ENCODE measurements at regions not wholly inside any gene's neighbourhood (a gene's known extent, or its start where the extent isn't known, plus 50 kb on each side); places are given as distances from the start of the nearest gene placed in this dataset.

GRCh38 chr1:102084771-102085535 is 88.2 kb upstream of the OLFM3 start:
- Histone ChIP-seq H4K8ac (replicated peaks; ENCODE audit: insufficient read length, low read depth, low read length) (no peak overlapping the region), H4K91ac (ENCODE audit: insufficient read length, low read depth, low read length) (no peak overlapping the region), H2AK5ac (ENCODE audit: insufficient read length, low read length) (no peak overlapping the region), H2BK12ac (ENCODE audit: insufficient read length, low read depth, low read length) (no peak overlapping the region), H3K79me2 (ENCODE audit: insufficient read depth, low read length) (no peaks in the 10 kb centered on the region), H3K4me2 (ENCODE audit: insufficient read depth, insufficient read length, low read length) (no peak overlapping the region), H2BK120ac (ENCODE audit: low read depth, low read length, poor library complexity, severe bottlenecking) (no peak overlapping the region), H3K14ac (ENCODE audit: insufficient read depth, low read length) (no peak overlapping the region), H3K4ac (ENCODE audit: low read depth, low read length) (no peak overlapping the region), H4K5ac (ENCODE audit: insufficient read length, low read depth, low read length) (no peak overlapping the region), H3K9ac (ENCODE audit: extremely low read depth, insufficient read length, low read length) (no peak overlapping the region), H3K27me3 (ENCODE audit: insufficient read depth, low read length) (no peaks in the 10 kb centered on the region), H2BK5ac (ENCODE audit: insufficient read length, low read length) (no peak overlapping the region), H3K23me2 (ENCODE audit: insufficient read length, low read depth, low read length, poor library complexity, severe bottlenecking) (no peaks in the 10 kb centered on the region), H3K18ac (ENCODE audit: insufficient read length, low read depth, low read length) (no peak overlapping the region), H2BK20ac (ENCODE audit: low read depth, low read length, poor library complexity, severe bottlenecking) (no peak overlapping the region), H3K56ac (ENCODE audit: insufficient read length, low read depth, low read length) (no peak overlapping the region), H3K27ac (ENCODE audit: insufficient read length, low read depth, low read length) (no peak overlapping the region), H2AFZ (ENCODE audit: low read length) (no peak overlapping the region), H2BK15ac (ENCODE audit: low read depth, low read length) (no peak overlapping the region), H3T11ph (ENCODE audit: low read length) (no peak overlapping the region), H3K23ac (ENCODE audit: insufficient read length, low read depth, low read length) (no peak overlapping the region), H3K79me1 (ENCODE audit: insufficient read depth, low read depth, low read length, poor library complexity, severe bottlenecking) (no peaks in the 10 kb centered on the region), H3K9me3 (ENCODE audit: control insufficient read depth, low read depth, low read length) (no peaks in the 10 kb centered on the region), H4K20me1 (ENCODE audit: control insufficient read depth, insufficient read depth, insufficient read length) (no peaks in the 10 kb centered on the region), H3K4me1 (ENCODE audit: insufficient read depth, low read length) (no peaks in the 10 kb centered on the region)
- Mint-ChIP-seq H3K36me3 (ENCODE audit: insufficient read depth in 1 of 3, low read depth in 3 of 3) (peaks cover 2 to 16% (median 10%) of the 10 kb centered on the region in 3 experiments; a peak in 5 of 7 replicates), H3K4me1 (peaks cover 4 to 5% of the 10 kb centered on the region in 2 experiments; a peak in 1 of 4 replicates), H3K4me3 (no peak overlapping the region), H3K27ac (no peak overlapping the region), H3K27me3 (ENCODE audit: low read depth) (no peaks in the 10 kb centered on the region), H3K9me3 (peaks cover 14 to 15% of the 10 kb centered on the region in 2 experiments; a peak in 2 of 5 replicates)
- no peak for DNase-seq
- no CpG with 5 or more reads among the region's 1 CpG for WGBS (ENCODE audit: extremely low coverage, insufficient read length, low lambda C conversion rate)
- TF ChIP-seq CTCF (conservative IDR thresholded peaks at IDR 0.05): no peak
